NOMO-1 (cell line): ENCODE measurements at regions not wholly inside any gene's neighbourhood (a gene's known extent, or its start where the extent isn't known, plus 50 kb on each side); places are given as distances from the start of the nearest gene placed in this dataset.
"Not testable (repeated sequence)": the region's sequence is repeated elsewhere in the genome, so short reads cannot be mapped to it uniquely, and the experiment has no call there.

Source experiments
- DNase-seq, 2 experiments: peaks; one replicate each; lab custom pipeline; 2025; ENCODE audit not compliant: unreplicated experiment in 2 of 2; lab: John Stamatoyannopoulos, UW

DNA sequence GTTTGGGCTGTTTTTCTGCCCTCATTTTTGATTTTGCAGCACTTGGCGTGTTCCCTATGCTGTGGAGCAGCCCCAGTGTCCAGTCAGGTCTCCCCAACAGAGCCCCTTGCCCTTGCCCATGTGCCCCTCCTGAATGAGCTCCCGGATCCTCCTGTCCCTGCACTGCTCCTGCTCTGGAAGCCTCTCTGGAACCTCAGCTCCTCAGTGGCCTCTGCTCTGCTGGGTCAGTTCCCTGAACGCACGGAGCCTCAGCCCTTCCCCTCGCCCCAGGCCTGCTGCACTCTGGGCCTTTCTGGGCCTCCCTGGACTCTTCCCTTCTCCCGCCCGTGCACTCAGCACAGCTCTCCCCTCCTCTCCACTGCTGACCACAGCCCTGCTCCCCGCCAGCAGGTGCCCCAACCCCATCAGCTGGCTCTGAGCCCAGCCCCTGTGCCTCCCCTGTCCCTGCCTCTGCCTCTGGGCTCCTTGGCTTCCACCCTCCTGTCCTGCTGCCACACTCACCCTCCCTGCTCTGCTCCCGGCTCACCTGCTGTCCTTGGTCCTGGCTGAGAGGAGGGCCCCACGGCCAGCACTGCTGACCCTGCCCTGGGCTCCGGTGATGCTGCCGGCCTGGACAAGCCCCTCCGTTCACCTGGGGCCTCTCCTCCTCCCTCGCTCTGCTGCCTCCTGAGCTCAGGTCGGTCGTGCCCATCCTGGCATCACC lies 220.6 kb downstream of the TMEM121 start:
- DNase-seq: not testable (repeated sequence)

DNA sequence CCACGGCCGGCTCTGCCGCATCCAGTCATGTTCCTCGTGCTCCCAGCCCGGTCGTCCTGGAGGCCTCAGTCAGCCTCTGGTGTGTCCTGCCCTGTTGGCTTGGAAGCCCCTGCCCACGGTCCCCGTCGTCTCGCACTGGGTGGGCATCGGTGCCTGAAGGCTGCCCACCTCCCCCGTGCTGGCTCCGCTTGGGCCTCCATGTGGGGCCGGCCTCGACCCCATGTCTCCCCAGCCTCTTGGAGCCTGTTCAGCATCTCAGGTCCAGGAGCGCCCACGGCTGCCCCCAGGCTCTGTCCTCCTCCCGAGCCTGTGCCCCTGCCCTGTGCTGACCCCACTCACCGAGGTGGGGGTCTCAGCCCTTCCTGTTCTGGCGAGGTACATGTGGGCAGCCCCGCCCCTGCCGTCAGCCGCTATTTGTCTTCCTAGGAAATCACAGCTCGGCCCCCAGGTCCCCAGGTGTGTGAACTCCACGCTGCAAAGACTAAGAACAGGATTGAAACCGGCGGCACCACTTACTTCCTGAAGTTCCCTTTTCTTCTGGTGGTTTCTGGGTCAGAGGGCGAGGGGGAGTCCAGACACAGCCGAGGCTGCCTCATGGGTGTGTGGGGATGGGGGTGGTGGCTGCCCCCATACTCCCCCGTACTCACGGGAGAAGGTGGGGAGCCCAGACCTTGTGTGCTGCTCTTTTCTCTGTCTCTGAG lies 221.3 kb downstream of the TMEM121 start:
- not testable (repeated sequence) for DNase-seq

DNA sequence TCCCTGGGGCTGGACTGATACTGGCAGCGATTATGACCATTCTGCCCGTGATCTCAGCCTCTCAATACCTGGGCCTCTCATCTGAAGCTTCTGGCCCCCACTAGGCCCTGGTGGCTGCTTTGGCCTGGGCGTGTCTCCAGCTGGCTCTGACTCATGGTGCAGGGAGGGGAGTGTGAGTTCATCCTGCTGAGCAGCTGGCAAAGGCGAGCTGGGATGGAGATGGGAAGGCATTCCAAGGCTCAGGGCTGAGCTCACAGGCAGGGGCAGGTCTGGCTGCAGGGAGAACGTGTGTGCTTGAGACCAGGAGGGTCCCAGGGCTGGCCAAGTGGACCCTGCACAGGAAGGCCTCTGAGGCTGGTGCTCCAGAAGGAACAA lies 221.8 kb downstream of the TMEM121 start:
- DNase-seq: no peak

DNA sequence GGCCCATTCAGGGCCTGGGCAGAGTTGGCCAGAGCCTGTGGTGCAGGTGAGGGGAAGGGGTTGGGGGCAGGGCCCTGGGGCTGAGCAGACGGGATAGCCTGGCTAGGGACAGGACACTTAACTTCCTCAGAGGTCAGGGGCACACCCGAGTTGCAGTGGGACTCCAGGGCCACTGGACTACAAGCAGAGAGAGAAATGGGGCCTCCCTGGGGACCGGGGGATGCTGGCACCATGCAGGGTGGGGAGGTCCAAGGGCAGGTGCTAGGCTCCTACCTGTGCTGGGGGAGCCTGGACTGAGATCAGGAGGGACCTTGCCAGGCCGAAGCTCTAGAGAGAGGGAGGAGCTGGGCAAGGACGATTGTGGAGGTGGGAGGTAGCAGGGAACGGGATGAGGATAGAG lies 222.3 kb downstream of the TMEM121 start:
- DNase-seq: not testable (repeated sequence)

DNA sequence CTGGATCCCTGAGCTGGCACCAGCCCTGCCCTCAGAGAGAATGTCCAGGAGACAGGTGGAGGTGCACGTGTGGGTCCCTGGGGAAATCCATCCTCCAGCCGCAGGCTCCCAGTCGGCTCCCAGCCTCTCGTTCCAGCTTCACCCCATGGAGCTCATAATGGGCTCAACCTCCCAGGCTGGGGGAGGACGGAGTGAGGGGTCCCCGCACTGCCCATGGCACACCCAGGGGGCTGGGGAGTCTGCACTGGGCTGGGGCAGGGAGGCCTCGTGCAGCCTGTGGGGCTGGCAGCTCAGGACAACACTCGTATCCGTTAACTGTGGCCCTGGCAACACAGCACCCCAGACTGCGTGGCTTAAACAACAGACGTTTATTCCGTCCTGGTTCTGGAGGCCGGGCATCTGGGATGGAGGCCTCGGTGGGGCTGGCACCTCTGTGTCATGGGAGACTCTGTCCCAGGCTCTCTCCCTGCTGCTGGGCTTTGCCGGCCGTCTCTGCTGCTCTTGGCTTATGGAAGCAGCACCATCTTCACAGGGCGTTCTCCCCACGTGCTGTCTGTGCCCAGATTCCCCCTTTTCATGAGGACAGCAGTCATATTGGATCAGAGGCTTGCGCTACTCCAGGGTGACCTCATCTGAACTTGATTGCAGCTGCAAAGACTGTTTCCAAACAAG lies 223.6 kb downstream of the TMEM121 start:
- DNase-seq: not testable (repeated sequence)

DNA sequence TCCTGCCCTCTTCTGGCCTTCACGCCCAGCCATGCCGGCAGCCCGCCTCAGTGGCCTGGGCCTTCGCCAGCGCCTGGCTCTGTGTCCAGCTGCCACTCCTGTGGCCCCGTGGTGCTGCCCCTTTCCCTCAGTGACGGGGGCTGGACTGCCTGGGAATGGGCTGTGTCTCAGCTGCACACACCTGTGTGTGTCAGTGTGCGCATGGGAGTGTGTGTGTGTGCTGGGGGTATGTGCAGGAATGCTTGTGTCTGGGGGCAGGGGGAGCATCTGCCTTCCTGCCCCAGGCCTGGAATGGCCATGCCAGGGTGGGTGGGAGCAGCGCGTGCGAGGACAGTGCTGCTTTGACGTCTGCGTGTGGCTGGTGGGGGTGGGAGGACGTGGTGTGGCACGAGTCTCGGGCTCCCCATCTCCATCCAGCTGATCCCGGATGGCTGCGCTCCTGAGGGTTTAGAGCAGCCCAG lies 224.9 kb downstream of the TMEM121 start:
- DNase-seq: not testable (repeated sequence)

DNA sequence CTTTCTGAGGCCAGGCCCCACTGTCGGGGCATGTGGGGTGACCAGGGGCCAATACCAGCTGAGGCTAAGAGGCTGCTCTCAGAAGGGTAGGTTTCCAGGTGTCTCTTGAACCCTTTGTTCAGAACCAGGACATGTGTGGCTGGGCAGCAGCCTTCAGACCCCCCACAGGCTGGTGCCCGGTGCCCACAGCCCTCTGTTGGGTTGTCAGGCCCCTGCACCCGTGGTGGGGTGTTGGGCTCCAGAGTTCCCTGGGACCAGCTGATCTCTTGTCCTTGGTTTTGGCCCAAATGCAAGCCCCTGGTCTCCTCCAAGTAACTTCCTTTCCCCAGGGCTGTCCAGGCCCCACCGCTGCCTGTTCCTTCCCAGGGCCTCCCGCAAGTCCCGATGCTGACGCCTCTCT lies 226.0 kb downstream of the TMEM121 start:
- not testable (repeated sequence) for DNase-seq

DNA sequence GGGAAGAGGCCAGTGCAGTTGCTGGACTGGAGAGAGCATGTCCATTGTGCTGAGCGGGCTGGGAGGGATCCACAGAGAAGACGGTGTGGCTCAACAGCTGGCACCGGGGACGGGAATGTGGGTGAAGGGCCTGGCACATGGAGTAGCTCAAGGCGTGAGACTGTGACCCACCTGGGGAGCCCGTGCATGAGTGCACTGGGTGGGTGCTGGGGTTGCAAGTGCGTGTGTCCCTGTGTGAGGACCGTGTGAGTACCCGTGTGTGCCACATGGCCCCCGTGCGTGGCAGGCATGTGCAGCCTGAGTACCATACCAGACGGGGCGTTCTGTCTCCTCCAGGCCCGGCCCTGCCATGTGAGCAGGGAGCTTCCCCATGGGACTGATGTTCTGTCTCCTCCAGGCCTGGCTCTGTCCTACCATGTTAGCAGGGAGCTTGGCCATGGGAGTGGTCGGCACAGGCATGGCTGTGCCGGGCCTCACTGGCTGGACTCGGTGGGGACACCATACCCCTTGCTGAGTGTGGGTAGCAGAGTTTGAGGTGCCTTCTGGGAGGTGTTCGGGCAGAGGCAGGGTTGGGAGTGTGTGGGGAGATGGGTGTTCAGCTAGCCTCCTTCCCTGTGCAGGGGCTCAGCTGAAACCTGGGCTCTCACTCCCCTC lies 234.4 kb downstream of the TMEM121 start:
- DNase-seq: no peak

DNA sequence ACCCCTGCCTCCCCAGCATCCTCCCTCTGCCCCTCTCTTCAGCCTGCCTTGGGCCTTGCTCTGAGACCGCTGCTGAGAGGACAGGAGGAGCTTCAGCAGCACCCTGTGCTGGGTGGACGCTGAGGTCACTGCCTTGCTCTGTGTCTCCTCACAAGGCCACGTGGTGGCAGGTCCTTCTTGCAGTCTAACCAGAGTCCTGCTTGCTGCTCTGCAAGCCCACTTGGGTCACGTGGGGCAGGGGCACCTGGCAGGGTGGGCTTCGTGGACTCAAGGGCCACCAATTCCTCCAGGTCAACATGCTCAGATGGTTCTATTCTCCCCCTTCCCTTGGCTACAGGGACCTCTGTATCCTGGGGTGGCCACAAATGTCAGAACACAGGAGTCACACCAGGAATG lies 235.0 kb downstream of the TMEM121 start:
- not testable (repeated sequence) for DNase-seq

DNA sequence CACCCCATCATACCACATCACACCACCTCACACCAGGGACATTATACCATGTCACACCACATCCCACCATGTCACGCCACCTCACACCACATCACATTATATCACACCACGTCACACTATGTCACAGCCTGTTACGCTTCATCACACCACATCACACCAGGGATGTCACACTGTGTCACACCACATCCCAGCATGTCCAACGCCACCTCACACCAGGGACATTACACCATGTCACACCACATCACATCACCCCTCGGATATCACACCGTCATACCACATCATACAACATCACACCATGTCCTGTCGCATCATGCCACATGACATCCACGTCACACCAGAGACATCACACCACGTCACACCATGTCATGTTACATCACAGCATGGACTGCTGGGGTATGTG lies 235.5 kb downstream of the TMEM121 start:
- DNase-seq: no peak

DNA sequence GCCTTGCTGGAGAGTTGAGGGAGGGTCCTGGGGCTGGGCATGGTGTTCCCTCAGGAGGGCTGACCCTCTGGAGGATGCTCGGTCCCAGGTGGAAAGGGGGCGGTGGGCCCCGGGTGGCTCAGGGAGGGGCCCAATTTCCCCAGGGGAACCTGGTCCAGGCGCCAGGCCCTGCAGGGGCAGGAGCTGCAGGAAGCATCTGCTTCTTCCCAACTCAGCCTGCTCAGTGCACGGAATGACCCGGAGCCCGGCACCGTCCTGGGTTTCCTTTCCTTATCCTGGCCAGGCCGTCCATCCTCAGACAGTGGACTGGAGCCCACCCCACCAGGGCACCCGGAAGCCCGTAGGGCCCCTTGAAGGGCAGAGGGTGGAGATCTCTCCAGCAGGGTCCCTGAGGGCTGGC lies 235.9 kb downstream of the TMEM121 start:
- DNase-seq: not testable (repeated sequence)

DNA sequence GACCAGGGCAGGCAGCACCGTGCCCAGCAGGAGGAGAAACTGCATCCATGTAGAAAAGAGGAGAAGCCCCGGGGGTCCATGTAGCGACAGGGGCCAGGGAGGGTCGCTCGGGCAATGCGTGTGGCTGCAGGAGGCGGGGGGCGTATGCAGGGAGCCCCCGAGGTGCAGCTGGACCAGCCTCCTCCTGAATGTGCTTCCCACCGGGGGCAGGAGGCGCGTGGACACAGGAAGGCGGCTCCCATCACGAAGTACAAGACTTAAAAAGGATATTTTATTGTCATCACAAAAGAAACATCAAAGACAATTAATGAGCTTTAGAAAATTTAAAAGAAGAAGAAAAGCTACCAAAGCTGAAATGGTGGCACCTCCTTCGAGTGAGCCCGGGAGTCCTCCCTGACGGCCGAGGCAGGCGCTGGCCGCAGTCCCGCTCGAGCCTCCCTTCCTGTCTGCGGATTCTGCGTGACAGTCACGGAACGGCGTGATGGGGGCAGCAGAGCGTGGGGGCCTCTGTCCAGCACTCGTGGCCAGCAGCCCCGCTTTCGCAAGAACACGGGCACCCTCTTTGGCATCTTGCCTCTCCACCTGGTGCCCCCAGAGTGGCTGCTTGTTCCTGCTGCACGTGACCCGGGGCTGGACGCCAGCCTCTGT lies 238.0 kb downstream of the TMEM121 start:
- DNase-seq: not testable (repeated sequence)

DNA sequence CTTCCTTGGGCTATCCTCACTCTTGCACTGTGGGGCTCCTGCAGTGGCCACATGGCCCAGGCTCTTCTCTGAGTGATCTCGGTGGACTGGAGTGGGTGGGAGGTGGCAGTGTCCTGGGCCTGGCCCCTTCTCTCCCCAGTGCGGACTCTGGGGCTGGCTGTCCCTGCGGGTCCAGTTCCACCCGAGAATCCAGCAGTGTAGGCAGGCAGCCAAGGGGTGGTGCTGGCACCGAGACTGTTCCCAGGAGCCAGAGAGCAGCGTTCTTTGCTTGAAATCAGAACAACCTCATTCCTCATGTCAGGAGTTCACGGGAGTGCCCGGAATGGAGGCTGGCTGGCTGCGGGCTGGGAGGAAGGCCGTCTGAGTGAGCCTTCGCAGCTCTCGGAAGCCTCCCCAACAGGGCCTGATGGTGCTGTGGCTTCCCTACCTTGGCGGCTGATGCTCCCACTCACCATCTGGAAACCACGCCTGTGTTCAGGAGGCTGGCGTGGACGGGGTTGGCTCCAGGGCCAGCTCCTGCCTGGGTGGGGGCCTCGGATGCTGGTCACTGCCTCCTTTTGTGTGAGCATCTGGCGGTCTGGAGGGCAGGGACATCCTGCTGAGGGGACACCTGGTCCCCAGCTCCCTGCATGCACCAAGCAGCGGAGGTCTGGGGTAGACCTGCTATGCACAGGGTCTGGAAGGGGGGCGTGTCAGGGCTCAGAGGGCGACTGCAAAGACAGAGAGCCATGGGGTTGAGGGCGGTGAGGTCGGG lies 238.9 kb downstream of the TMEM121 start:
- not testable (repeated sequence) for DNase-seq

DNA sequence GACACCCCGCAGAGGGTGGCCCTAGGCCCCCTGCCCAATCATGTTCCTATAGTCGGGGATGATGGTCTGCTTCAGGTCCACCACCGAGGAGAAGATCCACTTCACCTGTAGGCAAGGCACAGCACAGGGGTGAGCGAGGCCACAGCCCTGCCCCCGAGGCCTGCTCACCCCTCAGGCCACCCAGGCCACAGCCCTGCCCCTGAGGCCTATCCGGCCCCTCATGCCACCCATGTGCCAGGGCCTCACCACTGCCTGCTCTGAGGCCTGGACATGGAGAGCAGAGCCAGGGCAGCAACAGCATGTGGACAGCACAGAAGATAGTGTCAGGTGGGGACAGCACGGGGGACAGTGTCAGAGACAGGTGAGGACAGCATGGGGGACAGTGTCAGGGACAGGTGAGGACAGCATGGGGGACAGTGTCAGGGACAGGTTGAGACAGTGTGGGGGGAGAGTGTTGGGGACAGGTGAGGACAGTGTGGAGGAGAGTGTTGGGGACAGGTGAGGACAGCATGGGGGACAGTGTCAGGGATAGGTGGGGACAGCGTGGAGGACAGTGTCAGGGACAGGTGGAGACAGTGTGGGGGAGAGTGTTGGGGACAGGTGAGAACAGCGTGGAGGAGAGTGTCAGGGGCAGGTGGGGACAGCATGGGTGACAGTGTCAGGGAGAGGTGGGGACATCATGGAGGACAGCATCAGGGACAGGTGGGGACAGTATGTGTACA lies 239.7 kb downstream of the TMEM121 start:
- no peak for DNase-seq

DNA sequence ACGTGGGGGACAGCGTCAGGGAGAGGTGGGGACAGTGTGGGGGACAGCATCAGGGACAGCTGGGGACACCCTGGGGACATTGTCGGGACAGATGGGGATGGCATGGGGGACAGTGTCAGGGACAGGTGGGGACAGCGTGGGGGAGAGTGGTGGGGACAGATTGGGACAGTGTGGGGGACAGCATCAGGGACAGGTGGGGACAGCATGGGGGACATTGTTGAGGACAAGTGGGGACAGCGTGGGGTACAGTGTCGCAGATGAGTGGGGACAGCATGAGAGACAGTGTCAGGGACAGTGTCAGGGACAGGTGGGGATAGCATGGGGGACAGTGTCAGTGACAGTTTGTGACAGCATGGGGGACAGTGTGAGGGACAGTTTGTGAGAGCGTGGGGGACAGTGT lies 240.9 kb downstream of the TMEM121 start:
- no peak for DNase-seq

DNA sequence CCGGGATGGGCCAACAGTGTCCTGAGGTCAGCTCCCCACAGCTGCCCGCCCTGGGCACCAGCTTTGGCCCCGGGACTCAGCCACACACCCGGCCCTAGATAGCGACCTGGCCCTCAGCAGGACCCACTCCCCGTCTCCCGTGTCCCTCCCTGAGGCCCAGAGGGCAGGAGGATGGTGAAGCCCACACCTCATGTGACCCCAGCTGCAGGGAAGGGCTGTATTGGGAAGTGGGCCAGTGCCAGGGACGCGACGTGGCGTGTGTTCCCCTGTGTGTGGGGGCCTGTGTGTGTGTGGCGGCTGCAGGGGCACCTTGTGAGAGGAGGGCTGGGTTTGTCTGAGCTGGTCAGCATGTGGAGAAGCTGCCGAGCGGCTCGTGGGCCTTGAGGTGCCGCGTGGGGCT lies 241.7 kb downstream of the TMEM121 start:
- DNase-seq: not testable (repeated sequence)

DNA sequence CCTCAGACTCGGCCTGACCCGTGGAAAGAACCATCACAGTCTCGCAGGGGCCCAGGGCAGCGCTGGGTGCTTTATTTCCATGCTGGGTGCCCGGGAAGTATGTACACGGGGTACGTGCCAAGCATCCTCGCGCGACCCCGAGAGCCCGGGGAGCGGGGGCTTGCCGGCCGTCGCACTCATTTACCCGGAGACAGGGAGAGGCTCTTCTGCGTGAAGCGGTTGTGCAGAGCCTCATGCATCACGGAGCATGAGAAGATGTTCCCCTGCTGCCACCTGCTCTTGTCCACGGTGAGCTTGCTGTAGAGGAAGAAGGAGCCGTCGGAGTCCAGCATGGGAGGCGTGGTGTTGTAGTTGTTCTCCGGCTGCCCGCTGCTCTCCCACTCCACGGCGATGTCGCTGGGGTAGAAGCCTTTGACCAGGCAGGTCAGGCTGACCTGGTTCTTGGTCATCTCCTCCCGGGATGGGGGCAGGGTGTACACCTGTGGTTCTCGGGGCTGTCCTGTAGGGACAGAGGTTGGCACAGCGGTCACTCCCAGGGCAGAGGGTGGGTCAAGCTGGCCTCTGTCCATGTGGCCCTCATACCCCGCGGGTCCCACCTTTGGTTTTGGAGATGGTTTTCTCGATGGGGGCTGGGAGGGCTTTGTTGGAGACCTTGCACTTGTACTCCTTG lies 242.8 kb downstream of the TMEM121 start:
- not testable (repeated sequence) for DNase-seq

DNA sequence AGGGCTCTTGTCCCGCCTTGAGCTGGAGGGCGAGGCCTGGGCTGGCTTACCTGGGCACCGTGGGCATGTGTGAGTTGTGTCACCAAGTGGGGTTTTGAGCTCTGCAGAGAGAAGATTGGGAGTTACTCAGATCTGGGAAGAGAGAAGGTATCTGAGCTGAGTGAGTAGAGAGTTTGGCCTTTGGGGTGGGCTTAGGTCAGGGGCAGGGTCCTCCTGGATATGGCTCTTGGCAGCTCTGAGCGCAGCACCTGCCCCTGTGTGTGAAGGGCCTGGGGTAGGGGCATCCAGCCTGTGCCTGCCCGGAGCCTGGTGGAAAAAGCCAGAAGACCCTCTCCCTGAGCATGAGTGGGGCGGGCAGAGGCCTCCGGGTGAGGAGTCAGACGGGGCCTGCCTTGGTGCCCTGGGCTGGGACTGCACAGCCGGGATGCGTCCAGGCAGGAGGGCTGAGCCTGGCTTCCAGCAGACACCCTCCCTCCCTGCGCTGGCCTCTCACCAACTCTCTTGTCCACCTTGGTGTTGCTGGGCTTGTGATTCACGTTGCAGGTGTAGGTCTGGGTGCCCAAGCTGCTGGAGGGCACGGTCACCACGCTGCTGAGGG lies 244.3 kb downstream of the TMEM121 start:
- DNase-seq: not testable (repeated sequence)
